ENCODE measurements at regions not wholly inside any gene's neighbourhood (a gene's known extent, or its start where the extent isn't known, plus 50 kb on each side); places are given as distances from the start of the nearest gene placed in this dataset.

DNA sequence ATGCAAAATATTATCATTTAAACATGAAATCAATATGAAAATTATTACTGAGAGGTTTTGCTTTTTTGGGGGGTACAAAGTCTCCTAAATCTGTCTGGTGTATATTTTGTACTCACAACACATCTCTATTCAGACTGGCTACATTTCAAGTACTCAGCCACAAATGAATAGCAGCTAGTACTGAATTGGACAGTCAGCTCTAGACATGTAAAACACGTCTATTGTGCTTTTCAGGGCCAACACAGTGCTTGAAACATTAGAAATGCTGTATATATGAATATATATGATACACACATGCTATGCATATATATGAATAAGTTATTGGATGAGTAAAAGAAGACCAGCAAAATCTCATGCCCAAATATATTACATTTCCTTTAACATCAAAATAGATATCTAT is 103.8 kb upstream of the CFAP20DC start:
- TF ChIP-seq, protein P1, sequence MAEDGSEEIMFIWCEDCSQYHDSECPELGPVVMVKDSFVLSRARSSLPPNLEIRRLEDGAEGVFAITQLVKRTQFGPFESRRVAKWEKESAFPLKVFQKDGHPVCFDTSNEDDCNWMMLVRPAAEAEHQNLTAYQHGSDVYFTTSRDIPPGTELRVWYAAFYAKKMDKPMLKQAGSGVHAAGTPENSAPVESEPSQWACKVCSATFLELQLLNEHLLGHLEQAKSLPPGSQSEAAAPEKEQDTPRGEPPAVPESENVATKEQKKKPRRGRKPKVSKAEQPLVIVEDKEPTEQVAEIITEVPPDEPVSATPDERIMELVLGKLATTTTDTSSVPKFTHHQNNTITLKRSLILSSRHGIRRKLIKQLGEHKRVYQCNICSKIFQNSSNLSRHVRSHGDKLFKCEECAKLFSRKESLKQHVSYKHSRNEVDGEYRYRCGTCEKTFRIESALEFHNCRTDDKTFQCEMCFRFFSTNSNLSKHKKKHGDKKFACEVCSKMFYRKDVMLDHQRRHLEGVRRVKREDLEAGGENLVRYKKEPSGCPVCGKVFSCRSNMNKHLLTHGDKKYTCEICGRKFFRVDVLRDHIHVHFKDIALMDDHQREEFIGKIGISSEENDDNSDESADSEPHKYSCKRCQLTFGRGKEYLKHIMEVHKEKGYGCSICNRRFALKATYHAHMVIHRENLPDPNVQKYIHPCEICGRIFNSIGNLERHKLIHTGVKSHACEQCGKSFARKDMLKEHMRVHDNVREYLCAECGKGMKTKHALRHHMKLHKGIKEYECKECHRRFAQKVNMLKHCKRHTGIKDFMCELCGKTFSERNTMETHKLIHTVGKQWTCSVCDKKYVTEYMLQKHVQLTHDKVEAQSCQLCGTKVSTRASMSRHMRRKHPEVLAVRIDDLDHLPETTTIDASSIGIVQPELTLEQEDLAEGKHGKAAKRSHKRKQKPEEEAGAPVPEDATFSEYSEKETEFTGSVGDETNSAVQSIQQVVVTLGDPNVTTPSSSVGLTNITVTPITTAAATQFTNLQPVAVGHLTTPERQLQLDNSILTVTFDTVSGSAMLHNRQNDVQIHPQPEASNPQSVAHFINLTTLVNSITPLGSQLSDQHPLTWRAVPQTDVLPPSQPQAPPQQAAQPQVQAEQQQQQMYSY (CRISPR knock-in tag; IDR thresholded peaks at IDR 0.05) = no peak
- TF ChIP-seq POLR2A (IDR thresholded peaks at IDR 0.05; ENCODE audit: low read depth, low read length) = no peak
- TF ChIP-seq NFYB (IDR thresholded peaks at IDR 0.05; ENCODE audit: insufficient read depth, low read depth, low read length) = no peak
- TF ChIP-seq, protein P2, sequence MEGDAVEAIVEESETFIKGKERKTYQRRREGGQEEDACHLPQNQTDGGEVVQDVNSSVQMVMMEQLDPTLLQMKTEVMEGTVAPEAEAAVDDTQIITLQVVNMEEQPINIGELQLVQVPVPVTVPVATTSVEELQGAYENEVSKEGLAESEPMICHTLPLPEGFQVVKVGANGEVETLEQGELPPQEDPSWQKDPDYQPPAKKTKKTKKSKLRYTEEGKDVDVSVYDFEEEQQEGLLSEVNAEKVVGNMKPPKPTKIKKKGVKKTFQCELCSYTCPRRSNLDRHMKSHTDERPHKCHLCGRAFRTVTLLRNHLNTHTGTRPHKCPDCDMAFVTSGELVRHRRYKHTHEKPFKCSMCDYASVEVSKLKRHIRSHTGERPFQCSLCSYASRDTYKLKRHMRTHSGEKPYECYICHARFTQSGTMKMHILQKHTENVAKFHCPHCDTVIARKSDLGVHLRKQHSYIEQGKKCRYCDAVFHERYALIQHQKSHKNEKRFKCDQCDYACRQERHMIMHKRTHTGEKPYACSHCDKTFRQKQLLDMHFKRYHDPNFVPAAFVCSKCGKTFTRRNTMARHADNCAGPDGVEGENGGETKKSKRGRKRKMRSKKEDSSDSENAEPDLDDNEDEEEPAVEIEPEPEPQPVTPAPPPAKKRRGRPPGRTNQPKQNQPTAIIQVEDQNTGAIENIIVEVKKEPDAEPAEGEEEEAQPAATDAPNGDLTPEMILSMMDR (IDR thresholded peaks at IDR 0.05 in 2 of 3, conservative IDR thresholded peaks at IDR 0.05 in 1 of 3; ENCODE audit: control insufficient read depth in 2 of 3, extremely low read depth in 1 of 3, insufficient read depth in 1 of 3, low read depth in 3 of 3, low read length in 3 of 3) = no peak
- no peak for TF ChIP-seq PAX5 (IDR thresholded peaks at IDR 0.05; ENCODE audit: borderline replicate concordance, low read depth, low read length)
- no peak for TF ChIP-seq CBFB (IDR thresholded peaks at IDR 0.05; ENCODE audit: low read depth)
- no peak for TF ChIP-seq EP300 (IDR thresholded peaks at IDR 0.05; ENCODE audit: borderline replicate concordance in 1 of 2, control insufficient read depth in 1 of 2, low read depth in 2 of 2, low read length in 2 of 2)
- TF ChIP-seq, protein P3, sequence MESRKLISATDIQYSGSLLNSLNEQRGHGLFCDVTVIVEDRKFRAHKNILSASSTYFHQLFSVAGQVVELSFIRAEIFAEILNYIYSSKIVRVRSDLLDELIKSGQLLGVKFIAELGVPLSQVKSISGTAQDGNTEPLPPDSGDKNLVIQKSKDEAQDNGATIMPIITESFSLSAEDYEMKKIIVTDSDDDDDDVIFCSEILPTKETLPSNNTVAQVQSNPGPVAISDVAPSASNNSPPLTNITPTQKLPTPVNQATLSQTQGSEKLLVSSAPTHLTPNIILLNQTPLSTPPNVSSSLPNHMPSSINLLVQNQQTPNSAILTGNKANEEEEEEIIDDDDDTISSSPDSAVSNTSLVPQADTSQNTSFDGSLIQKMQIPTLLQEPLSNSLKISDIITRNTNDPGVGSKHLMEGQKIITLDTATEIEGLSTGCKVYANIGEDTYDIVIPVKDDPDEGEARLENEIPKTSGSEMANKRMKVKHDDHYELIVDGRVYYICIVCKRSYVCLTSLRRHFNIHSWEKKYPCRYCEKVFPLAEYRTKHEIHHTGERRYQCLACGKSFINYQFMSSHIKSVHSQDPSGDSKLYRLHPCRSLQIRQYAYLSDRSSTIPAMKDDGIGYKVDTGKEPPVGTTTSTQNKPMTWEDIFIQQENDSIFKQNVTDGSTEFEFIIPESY (IDR thresholded peaks at IDR 0.05) = no peak
- TF ChIP-seq ZBED1 (IDR thresholded peaks at IDR 0.05; ENCODE audit: borderline replicate concordance) = no peak
- TF ChIP-seq EZH2 (IDR thresholded peaks at IDR 0.05; ENCODE audit: borderline replicate concordance, control insufficient read depth, low read depth, low read length) = no peak
- TF ChIP-seq NR2C2 (IDR thresholded peaks at IDR 0.05; ENCODE audit: borderline replicate concordance, control insufficient read depth, insufficient read length, low read depth) = no peak
- TF ChIP-seq BHLHE40 (IDR thresholded peaks at IDR 0.05; ENCODE audit: borderline replicate concordance in 1 of 2, low read depth in 2 of 2, low read length in 1 of 2) = no peak
- no peak for TF ChIP-seq ATF7 (IDR thresholded peaks at IDR 0.05; ENCODE audit: low read depth)
- no peak for TF ChIP-seq DPF2 (IDR thresholded peaks at IDR 0.05)
